Neural progenitor cell (in vitro differentiated cells): ENCODE measurements at regions not wholly inside any gene's neighbourhood (a gene's known extent, or its start where the extent isn't known, plus 50 kb on each side); places are given as distances from the start of the nearest gene placed in this dataset.

Source experiments
- EZH2 ChIP-seq: fragments of 200-600 bp; sonication (generic); IDR thresholded peaks from 2 replicates; pipeline ENCODE4 v1.6.1; 2017; ENCODE audit warnings: antibody characterized with exemption, mild to moderate bottlenecking, moderate library complexity
- EZH2phosphoT487 ChIP-seq: fragments of 200-600 bp; sonication (generic); IDR thresholded peaks from 2 replicates; pipeline ENCODE4 v1.6.1; 2017; ENCODE audit warnings: antibody characterized with exemption
- TF ChIP-seq, protein P1 (sequence below): fragments of 200-600 bp; sonication (generic); IDR thresholded peaks from 2 replicates; pipeline ENCODE4 v1.5.1; 2017; ENCODE audit warnings: antibody characterized with exemption, mild to moderate bottlenecking

DNA sequence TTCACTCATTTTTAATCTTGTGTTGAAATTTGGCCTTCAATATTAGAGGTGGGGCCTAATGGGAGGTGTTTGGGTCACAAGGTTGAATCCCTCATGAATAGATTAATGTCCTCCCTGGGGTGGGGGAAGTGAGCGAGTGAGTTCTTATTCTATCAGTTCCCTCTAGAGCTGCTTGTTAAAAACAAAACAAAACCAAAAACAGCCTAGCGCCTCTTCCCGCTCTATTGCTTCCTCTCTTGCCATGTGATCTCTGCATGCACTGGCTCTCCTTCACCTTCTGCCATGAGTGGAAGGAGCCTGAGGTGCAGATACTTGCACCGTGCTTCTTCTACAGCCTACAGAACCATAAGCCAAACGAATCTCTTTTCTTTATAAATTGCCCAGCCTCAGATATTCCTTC lies 89.6 kb upstream of the SLC35F1 start:
- TF ChIP-seq, protein P1, sequence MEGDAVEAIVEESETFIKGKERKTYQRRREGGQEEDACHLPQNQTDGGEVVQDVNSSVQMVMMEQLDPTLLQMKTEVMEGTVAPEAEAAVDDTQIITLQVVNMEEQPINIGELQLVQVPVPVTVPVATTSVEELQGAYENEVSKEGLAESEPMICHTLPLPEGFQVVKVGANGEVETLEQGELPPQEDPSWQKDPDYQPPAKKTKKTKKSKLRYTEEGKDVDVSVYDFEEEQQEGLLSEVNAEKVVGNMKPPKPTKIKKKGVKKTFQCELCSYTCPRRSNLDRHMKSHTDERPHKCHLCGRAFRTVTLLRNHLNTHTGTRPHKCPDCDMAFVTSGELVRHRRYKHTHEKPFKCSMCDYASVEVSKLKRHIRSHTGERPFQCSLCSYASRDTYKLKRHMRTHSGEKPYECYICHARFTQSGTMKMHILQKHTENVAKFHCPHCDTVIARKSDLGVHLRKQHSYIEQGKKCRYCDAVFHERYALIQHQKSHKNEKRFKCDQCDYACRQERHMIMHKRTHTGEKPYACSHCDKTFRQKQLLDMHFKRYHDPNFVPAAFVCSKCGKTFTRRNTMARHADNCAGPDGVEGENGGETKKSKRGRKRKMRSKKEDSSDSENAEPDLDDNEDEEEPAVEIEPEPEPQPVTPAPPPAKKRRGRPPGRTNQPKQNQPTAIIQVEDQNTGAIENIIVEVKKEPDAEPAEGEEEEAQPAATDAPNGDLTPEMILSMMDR = no peak
- TF ChIP-seq EZH2 = no peak
- TF ChIP-seq EZH2phosphoT487 = no peak
